ENCODE measurements at regions not wholly inside any gene's neighbourhood (a gene's known extent, or its start where the extent isn't known, plus 50 kb on each side); places are given as distances from the start of the nearest gene placed in this dataset.
"Not testable (repeated sequence)": the region's sequence is repeated elsewhere in the genome, so short reads cannot be mapped to it uniquely, and the experiment has no call there.

GRCh38 chr13:43964698-43965458 lies 85.2 kb downstream of the LACC1 start:
- no peak for TF ChIP-seq CTCF (IDR thresholded peaks at IDR 0.05; ENCODE audit: insufficient read depth, low read depth, low read length, missing control alignments)
- no peak overlapping the region for H3K4me3 ChIP-seq (ENCODE audit: low read depth, low read length)
- no peak for DNase-seq (ENCODE audit: low read depth)

GRCh38 chr13:43965459-43965845 lies 85.7 kb downstream of the LACC1 start:
- no peak overlapping the region for H3K4me3 ChIP-seq (ENCODE audit: low read depth, low read length)
- TF ChIP-seq CTCF (IDR thresholded peaks at IDR 0.05; ENCODE audit: insufficient read depth, low read depth, low read length, missing control alignments), result no peak
- DNase-seq (ENCODE audit: low read depth), result no peak

- not testable (repeated sequence) for DNase-seq (ENCODE audit: low read depth)
These were observed 88.7 kb downstream of the LACC1 start for GRCh38 chr13:43968251-43968942.

GRCh38 chr13:43968943-43969690 lies 89.4 kb downstream of the LACC1 start:
- H3K4me3 ChIP-seq (ENCODE audit: low read depth, low read length); DNase-seq (ENCODE audit: low read depth): not testable (repeated sequence)

More at GRCh38 chr13:43968251-43968942, 88.7 kb downstream of the LACC1 start:
- not testable (repeated sequence) for H3K4me3 ChIP-seq (ENCODE audit: low read depth, low read length)

GRCh38 chr13:43969919-43970318 lies 90.2 kb downstream of the LACC1 start:
- DNase-seq (ENCODE audit: low read depth); H3K4me3 ChIP-seq (ENCODE audit: low read depth, low read length): not testable (repeated sequence)

- H3K4me3 ChIP-seq (ENCODE audit: low read depth, low read length); DNase-seq (ENCODE audit: low read depth): not testable (repeated sequence)
These were observed 91.0 kb downstream of the LACC1 start for GRCh38 chr13:43970520-43971242.

GRCh38 chr13:43971324-43971723 lies 91.6 kb downstream of the LACC1 start:
- DNase-seq (ENCODE audit: low read depth); H3K4me3 ChIP-seq (ENCODE audit: low read depth, low read length): not testable (repeated sequence)

GRCh38 chr13:43977911-43978310 lies 98.2 kb downstream of the LACC1 start:
- TF ChIP-seq CTCF (IDR thresholded peaks at IDR 0.05; ENCODE audit: insufficient read depth, low read depth, low read length, missing control alignments), result no peak
- DNase-seq (ENCODE audit: low read depth), result no peak
- H3K4me3 ChIP-seq (ENCODE audit: low read depth, low read length), result no peak overlapping the region

- no peak overlapping the region for H3K4me3 ChIP-seq (ENCODE audit: low read depth, low read length)
- no peak for TF ChIP-seq CTCF (IDR thresholded peaks at IDR 0.05; ENCODE audit: insufficient read depth, low read depth, low read length, missing control alignments)
- DNase-seq (ENCODE audit: low read depth), result no peak
These were observed 99.0 kb downstream of the LACC1 start for GRCh38 chr13:43978688-43979087.

Measured in GM12865 (cell line).